ENCODE measurements at regions not wholly inside any gene's neighbourhood (a gene's known extent, or its start where the extent isn't known, plus 50 kb on each side); places are given as distances from the start of the nearest gene placed in this dataset.

- TF ChIP-seq REST (IDR thresholded peaks at IDR 0.05): no peak
- no peak for TF ChIP-seq TAF1 (conservative IDR thresholded peaks at IDR 0.05)
Measured at GRCh38 chr11:70572974-70573260, 174.6 kb downstream of the CTTN start (continued).

- H3K4me3 ChIP-seq (ENCODE audit: low read depth in 1 of 3, low read length in 3 of 3): no peak overlapping the region
- DNase-seq (ENCODE audit: low spot score): no peak
- H3K27me3 ChIP-seq (ENCODE audit: control insufficient read depth in 4 of 4, insufficient read depth in 4 of 4, low read length in 3 of 4): no peaks in the 10 kb centered on the region
- TF ChIP-seq NR2F2 (IDR thresholded peaks at IDR 0.05) (no peak), HNF4G (IDR thresholded peaks at IDR 0.05) (no peak), RAD21 (IDR thresholded peaks at IDR 0.05) (no peak), EGR1 (IDR thresholded peaks at IDR 0.05; ENCODE audit: low read depth in 2 of 2) (no peak), MAX (IDR thresholded peaks at IDR 0.05) (no peak), JUND (IDR thresholded peaks at IDR 0.05) (no peak), FOXA1 (IDR thresholded peaks at IDR 0.05) (no peak), RXRA (IDR thresholded peaks at IDR 0.05) (no peak), FOXA2 (IDR thresholded peaks at IDR 0.05) (no peak), YY1 (IDR thresholded peaks at IDR 0.05) (no peak), REST (IDR thresholded peaks at IDR 0.05) (no peak), GABPA (IDR thresholded peaks at IDR 0.05 in 1 of 2, conservative IDR thresholded peaks at IDR 0.05 in 1 of 2) (no peak), TAF1 (conservative IDR thresholded peaks at IDR 0.05) (no peak), ZBTB33 (IDR thresholded peaks at IDR 0.05) (no peak), CTCF (IDR thresholded peaks at IDR 0.05; ENCODE audit: low read depth, low read length, missing input control) (no peak)
- H3K36me3 ChIP-seq (ENCODE audit: control insufficient read depth in 4 of 4, insufficient read depth in 3 of 4, low read depth in 1 of 4, low read length in 3 of 4): no peaks in the 10 kb centered on the region
- WGBS: 93% methylated on average over 13 of the region's 13 CpGs
- no peak overlapping the region for H3K9ac ChIP-seq (ENCODE audit: low read depth in 1 of 2, low read length in 2 of 2)
- H3K9me3 ChIP-seq (ENCODE audit: control insufficient read depth in 4 of 4, low read length in 3 of 4): no peaks in the 10 kb centered on the region
- H3K4me1 ChIP-seq (ENCODE audit: control insufficient read depth in 4 of 4, insufficient read depth in 4 of 4, low read length in 3 of 4): peaks cover 3 to 11% (median 7%) of the 10 kb centered on the region in 4 donors
- no peak overlapping the region for H3K27ac ChIP-seq (ENCODE audit: low read depth in 1 of 2, low read length in 2 of 2)
Measured at GRCh38 chr11:70573701-70574151, 175.4 kb downstream of the CTTN start.

All from liver (tissue), 8 donors.